ENCODE measurements at regions not wholly inside any gene's neighbourhood (a gene's known extent, or its start where the extent isn't known, plus 50 kb on each side); places are given as distances from the start of the nearest gene placed in this dataset.
"Not testable (repeated sequence)": the region's sequence is repeated elsewhere in the genome, so short reads cannot be mapped to it uniquely, and the experiment has no call there.

GRCh38 chr12:116327992-116328391, 50.5 kb upstream of the MED13L start:
- H3K36me3 Mint-ChIP-seq (ENCODE audit: low read depth); H3K4me3 Mint-ChIP-seq; H3K9me3 Mint-ChIP-seq; H3K27me3 Mint-ChIP-seq; POLR2A ChIA-PET; H3K27ac Mint-ChIP-seq; DNase-seq: not testable (repeated sequence)
- CTCF ChIA-PET, result interaction anchor here (0.9 kb wide), 1 partner anchor 58 kb away, joined by 3 read pairs; no protein-coding TSS in a partner anchor
- peaks cover 28% of the 10 kb centered on the region for H3K4me1 Mint-ChIP-seq

- no peak overlapping the region for H3K4me3 Mint-ChIP-seq
- DNase-seq, result no peak
- H3K4me1 Mint-ChIP-seq, result no peaks in the 10 kb centered on the region
- H3K27ac Mint-ChIP-seq, result no peak overlapping the region
- H3K27me3 Mint-ChIP-seq, result no peaks in the 10 kb centered on the region
- ChIA-PET POLR2A (no interaction called here), CTCF (interaction anchor here (1.2 to 1.4 kb wide), 2 partner anchors 24 to 195 kb away, joined by 3 read pairs; no protein-coding TSS in a partner anchor)
- H3K36me3 Mint-ChIP-seq (ENCODE audit: low read depth), result peaks cover 3% of the 10 kb centered on the region
- H3K9me3 Mint-ChIP-seq, result peaks cover 7% of the 10 kb centered on the region
Observed at GRCh38 chr12:116331876-116332275, 54.4 kb upstream of the MED13L start.

GRCh38 chr12:116332705-116333380, 55.4 kb upstream of the MED13L start:
- H3K36me3 Mint-ChIP-seq (ENCODE audit: low read depth), result no peaks in the 10 kb centered on the region
- DNase-seq, result no peak
- ChIA-PET CTCF (interaction anchor here (1.2 kb wide), 1 partner anchor 196 kb away, joined by 3 read pairs; no protein-coding TSS in a partner anchor), POLR2A (no interaction called here)
- H3K27me3 Mint-ChIP-seq, result no peaks in the 10 kb centered on the region
- H3K9me3 Mint-ChIP-seq, result peaks cover 3% of the 10 kb centered on the region
- no peak overlapping the region for H3K27ac Mint-ChIP-seq
- no peaks in the 10 kb centered on the region for H3K4me1 Mint-ChIP-seq
- H3K4me3 Mint-ChIP-seq, result no peak overlapping the region

GRCh38 chr12:116333402-116333801, 55.9 kb upstream of the MED13L start:
- no peaks in the 10 kb centered on the region for H3K27me3 Mint-ChIP-seq
- ChIA-PET CTCF (no interaction called here), POLR2A (no interaction called here)
- H3K9me3 Mint-ChIP-seq, result peaks cover 3% of the 10 kb centered on the region
- H3K4me3 Mint-ChIP-seq, result no peak overlapping the region
- DNase-seq, result no peak
- no peak overlapping the region for H3K27ac Mint-ChIP-seq
- H3K36me3 Mint-ChIP-seq (ENCODE audit: low read depth), result no peaks in the 10 kb centered on the region
- H3K4me1 Mint-ChIP-seq, result no peaks in the 10 kb centered on the region

GRCh38 chr12:116336542-116337065, 59.1 kb upstream of the MED13L start:
- Mint-ChIP-seq H3K27ac (no peak overlapping the region), H3K27me3 (no peaks in the 10 kb centered on the region), H3K4me3 (no peak overlapping the region), H3K4me1 (no peaks in the 10 kb centered on the region), H3K36me3 (ENCODE audit: low read depth) (no peaks in the 10 kb centered on the region), H3K9me3 (no peaks in the 10 kb centered on the region)
- DNase-seq, result no peak
- POLR2A ChIA-PET, result no interaction called here
- CTCF ChIA-PET, result interaction anchor here (1.0 kb wide), 1 partner anchor 19 kb away, joined by 3 read pairs; no protein-coding TSS in a partner anchor

- POLR2A ChIA-PET, result no interaction called here
- no peaks in the 10 kb centered on the region for H3K36me3 Mint-ChIP-seq (ENCODE audit: low read depth)
Observed at GRCh38 chr12:116337312-116337711, 59.8 kb upstream of the MED13L start.

GRCh38 chr12:116338064-116338846, 60.8 kb upstream of the MED13L start:
- CTCF ChIA-PET, result no interaction called here
- Mint-ChIP-seq H3K4me3 (no peak overlapping the region), H3K36me3 (ENCODE audit: low read depth) (peaks cover 2% of the 10 kb centered on the region), H3K4me1 (no peaks in the 10 kb centered on the region), H3K27ac (no peak overlapping the region), H3K27me3 (no peaks in the 10 kb centered on the region), H3K9me3 (peaks cover 2% of the 10 kb centered on the region)
- no peak for DNase-seq
- POLR2A ChIA-PET, result no interaction called here

More at GRCh38 chr12:116337312-116337711, 59.8 kb upstream of the MED13L start:
- no peak overlapping the region for H3K27ac Mint-ChIP-seq
- no peaks in the 10 kb centered on the region for H3K4me1 Mint-ChIP-seq
- no peak for DNase-seq
- H3K27me3 Mint-ChIP-seq, result no peaks in the 10 kb centered on the region
- CTCF ChIA-PET, result interaction anchor here (1.0 kb wide), 1 partner anchor 19 kb away, joined by 3 read pairs; no protein-coding TSS in a partner anchor
- no peak overlapping the region for H3K4me3 Mint-ChIP-seq
- H3K9me3 Mint-ChIP-seq, result no peaks in the 10 kb centered on the region

GRCh38 chr12:116339062-116339461, 61.6 kb upstream of the MED13L start:
- H3K36me3 Mint-ChIP-seq (ENCODE audit: low read depth), result peaks cover 2% of the 10 kb centered on the region
- no peak for DNase-seq
- H3K27ac Mint-ChIP-seq, result no peak overlapping the region
- H3K9me3 Mint-ChIP-seq, result peaks cover 2% of the 10 kb centered on the region
- H3K4me3 Mint-ChIP-seq, result no peak overlapping the region
- no peaks in the 10 kb centered on the region for H3K27me3 Mint-ChIP-seq
- H3K4me1 Mint-ChIP-seq, result no peaks in the 10 kb centered on the region
- ChIA-PET CTCF (no interaction called here), POLR2A (no interaction called here)

- POLR2A ChIA-PET, result no interaction called here
- Mint-ChIP-seq H3K4me3 (no peak overlapping the region), H3K36me3 (ENCODE audit: low read depth) (peaks cover 5% of the 10 kb centered on the region), H3K27ac (no peak overlapping the region), H3K9me3 (peaks cover 4% of the 10 kb centered on the region), H3K27me3 (no peaks in the 10 kb centered on the region), H3K4me1 (no peaks in the 10 kb centered on the region)
- CTCF ChIA-PET, result no interaction called here
- no peak for DNase-seq
Observed at GRCh38 chr12:116339800-116340371, 62.4 kb upstream of the MED13L start.

- Mint-ChIP-seq H3K4me1 (no peaks in the 10 kb centered on the region), H3K27me3 (peaks cover 8% of the 10 kb centered on the region), H3K27ac (no peak overlapping the region), H3K9me3 (peaks cover 4% of the 10 kb centered on the region), H3K36me3 (ENCODE audit: low read depth) (peaks cover 5% of the 10 kb centered on the region), H3K4me3 (no peak overlapping the region)
- ChIA-PET POLR2A (no interaction called here), CTCF (interaction anchor here (1.3 kb wide), 1 partner anchor 18 kb away, joined by 4 read pairs; no protein-coding TSS in a partner anchor)
- DNase-seq, result no peak
Observed at GRCh38 chr12:116343331-116343884, 65.9 kb upstream of the MED13L start.

GRCh38 chr12:116346222-116346621, 68.7 kb upstream of the MED13L start:
- Mint-ChIP-seq H3K4me3 (no peak overlapping the region), H3K36me3 (ENCODE audit: low read depth) (peaks cover 5% of the 10 kb centered on the region), H3K4me1 (no peaks in the 10 kb centered on the region), H3K27me3 (peaks cover 8% of the 10 kb centered on the region), H3K27ac (no peak overlapping the region), H3K9me3 (peaks cover 4% of the 10 kb centered on the region)
- CTCF ChIA-PET, result no interaction called here
- POLR2A ChIA-PET, result no interaction called here
- DNase-seq, result no peak

- H3K27ac Mint-ChIP-seq, result no peak overlapping the region
- H3K4me1 Mint-ChIP-seq, result no peaks in the 10 kb centered on the region
- CTCF ChIA-PET, result no interaction called here
Observed at GRCh38 chr12:116346741-116347140, 69.2 kb upstream of the MED13L start.

GRCh38 chr12:116347265-116347664, 69.8 kb upstream of the MED13L start:
- Mint-ChIP-seq H3K27me3 (peaks cover 8% of the 10 kb centered on the region), H3K4me1 (no peaks in the 10 kb centered on the region), H3K9me3 (peaks cover 4% of the 10 kb centered on the region), H3K27ac (no peak overlapping the region), H3K36me3 (ENCODE audit: low read depth) (peaks cover 5% of the 10 kb centered on the region), H3K4me3 (no peak overlapping the region)
- ChIA-PET POLR2A (no interaction called here), CTCF (no interaction called here)
- DNase-seq, result no peak

More at GRCh38 chr12:116346741-116347140, 69.2 kb upstream of the MED13L start:
- POLR2A ChIA-PET, result no interaction called here
- peaks cover 8% of the 10 kb centered on the region for H3K27me3 Mint-ChIP-seq
- H3K9me3 Mint-ChIP-seq, result peaks cover 4% of the 10 kb centered on the region
- H3K4me3 Mint-ChIP-seq, result no peak overlapping the region
- DNase-seq, result no peak
- H3K36me3 Mint-ChIP-seq (ENCODE audit: low read depth), result peaks cover 5% of the 10 kb centered on the region
